Liver (tissue), 8 donors: ENCODE measurements at regions not wholly inside any gene's neighbourhood (a gene's known extent, or its start where the extent isn't known, plus 50 kb on each side); places are given as distances from the start of the nearest gene placed in this dataset.

Experiments
- DNase-seq: peaks from one replicate; pipeline ENCODE4 v3.0.0-alpha.2; 2017; ENCODE audit warnings: low spot score
- H3K27ac ChIP-seq, 2 donors: one replicate each; pipeline ENCODE4 v1.7.0; 2013; ENCODE audit warnings: inconsistent platforms in 2 of 2, low read length in 2 of 2, control low read depth in 1 of 2, low read depth in 1 of 2, mild to moderate bottlenecking in 1 of 2
- H3K27me3 ChIP-seq, 4 donors: one replicate each; pipeline versions ENCODE4 v1.6.1 to v1.7.0; 2013; ENCODE audit warnings: low read length in 3 of 4, inconsistent platforms in 1 of 4, mild to moderate bottlenecking in 1 of 4, moderate library complexity in 1 of 4; ENCODE audit not compliant: control insufficient read depth in 4 of 4, insufficient read depth in 4 of 4
- H3K36me3 ChIP-seq, 4 donors: one replicate each; pipeline versions ENCODE4 v1.6.1 to v1.7.0; 2013; ENCODE audit warnings: low read length in 3 of 4, mild to moderate bottlenecking in 3 of 4, low read depth in 1 of 4, moderate library complexity in 1 of 4; ENCODE audit not compliant: control insufficient read depth in 4 of 4, insufficient read depth in 3 of 4
- H3K4me1 ChIP-seq, 4 donors: one replicate each; pipeline versions ENCODE4 v1.6.1 to v1.7.0; 2013; ENCODE audit warnings: low read length in 3 of 4, mild to moderate bottlenecking in 3 of 4, moderate library complexity in 1 of 4; ENCODE audit not compliant: control insufficient read depth in 4 of 4, insufficient read depth in 4 of 4
- H3K4me3 ChIP-seq, 3 donors: one replicate each; pipeline versions ENCODE4 v1.6.1 to v1.7.0; 2013; ENCODE audit warnings: low read length in 3 of 3, control low read depth in 1 of 3, low read depth in 1 of 3, mild to moderate bottlenecking in 1 of 3
- H3K9ac ChIP-seq, 2 donors: one replicate each; pipeline ENCODE4 v1.7.0; 2013; ENCODE audit warnings: low read length in 2 of 2, mild to moderate bottlenecking in 2 of 2, moderate library complexity in 2 of 2, control low read depth in 1 of 2, low read depth in 1 of 2
- H3K9me3 ChIP-seq, 4 donors: one replicate each; pipeline versions ENCODE4 v1.6.1 to v1.7.0; 2013; ENCODE audit warnings: low read length in 3 of 4; ENCODE audit not compliant: control insufficient read depth in 4 of 4
- ATF3 ChIP-seq: IDR thresholded peaks from 2 replicates; pipeline ENCODE4 v1.6.1; 2016; ENCODE audit warnings: antibody characterized with exemption
- CTCF ChIP-seq: fragments of 150-350 bp; IDR thresholded peaks from 2 replicates; pipeline ENCODE4 v1.5.1; 2017; ENCODE audit warnings: improper control_type of control experiment, low read depth, low read length; ENCODE audit not compliant: missing input control
- EGR1 ChIP-seq, 2 donors: IDR thresholded peaks; 2 replicates each; pipeline ENCODE4 v1.6.1; 2016 to 2018; ENCODE audit warnings: antibody characterized with exemption in 2 of 2, low read depth in 2 of 2
- FOXA1 ChIP-seq: IDR thresholded peaks from 2 replicates; pipeline ENCODE4 v1.6.1; 2016; ENCODE audit warnings: antibody characterized with exemption
- FOXA2 ChIP-seq: IDR thresholded peaks from 2 replicates; pipeline ENCODE4 v1.6.1; 2016; ENCODE audit warnings: antibody characterized with exemption
- GABPA ChIP-seq, 2 donors: IDR thresholded peaks in 1 of 2; conservative IDR thresholded peaks in 1 of 2; 2 replicates each; pipeline ENCODE4 v1.6.1; 2016; ENCODE audit warnings: antibody characterized with exemption in 2 of 2, mild to moderate bottlenecking in 1 of 2, moderate library complexity in 1 of 2
- HNF4G ChIP-seq: IDR thresholded peaks from 2 replicates; pipeline ENCODE4 v1.6.1; 2016; ENCODE audit warnings: antibody characterized with exemption
- JUND ChIP-seq, 2 donors: IDR thresholded peaks; 2 replicates each; pipeline ENCODE4 v1.6.1; 2016; ENCODE audit warnings: antibody characterized with exemption in 2 of 2
- MAX ChIP-seq: IDR thresholded peaks from 2 replicates; pipeline ENCODE4 v1.6.1; 2016; ENCODE audit warnings: antibody characterized with exemption
- NR2F2 ChIP-seq: IDR thresholded peaks from 2 replicates; pipeline ENCODE4 v1.6.1; 2016; ENCODE audit warnings: antibody characterized with exemption
- RAD21 ChIP-seq, 2 donors: IDR thresholded peaks; 2 replicates each; pipeline ENCODE4 v1.6.1; 2016; ENCODE audit warnings: antibody characterized with exemption in 2 of 2, mild to moderate bottlenecking in 2 of 2
- REST ChIP-seq: IDR thresholded peaks from 2 replicates; pipeline ENCODE4 v1.6.1; 2016; ENCODE audit warnings: antibody characterized with exemption, mild to moderate bottlenecking
- RXRA ChIP-seq, 2 donors: IDR thresholded peaks; 2 replicates each; pipeline ENCODE4 v1.6.1; 2017 to 2018; ENCODE audit warnings: antibody characterized with exemption in 2 of 2, mild to moderate bottlenecking in 1 of 2
- SP1 ChIP-seq: IDR thresholded peaks from 2 replicates; pipeline ENCODE4 v1.6.1; 2018; ENCODE audit warnings: antibody characterized with exemption, mild to moderate bottlenecking
- TAF1 ChIP-seq: conservative IDR thresholded peaks from 2 replicates; pipeline ENCODE4 v1.6.1; 2016; ENCODE audit warnings: antibody characterized with exemption, mild to moderate bottlenecking
- YY1 ChIP-seq: IDR thresholded peaks from 2 replicates; pipeline ENCODE4 v1.6.1; 2016; ENCODE audit warnings: antibody characterized with exemption, mild to moderate bottlenecking
- ZBTB33 ChIP-seq: IDR thresholded peaks from 2 replicates; pipeline ENCODE4 v1.6.1; 2016; ENCODE audit warnings: antibody characterized with exemption
- WGBS: extraction: QIAGEN DNeasy Blood & Tissue Kit; methylation state at CpG from one replicate; pipeline ENCODE4 v1.1.7; 2013; 5-methylcytosine and 5-hydroxymethylcytosine counted together
- donor health status: healthy.
- donor health status: healthy.
- donor health status: healthy.
- donor health status: healthy.
- donor health status: healthy.

- peaks cover 0 to 7% (median 2%) of the 10 kb centered on the region in 4 donors for H3K9me3 ChIP-seq
- H3K9ac ChIP-seq: no peak overlapping the region
- H3K4me3 ChIP-seq: no peak overlapping the region
- H3K27me3 ChIP-seq: no peaks in the 10 kb centered on the region
- WGBS: 26% methylated on average over 2 of the region's 2 CpGs
- H3K36me3 ChIP-seq: no peaks in the 10 kb centered on the region
- no peak for DNase-seq
- no peak overlapping the region for H3K27ac ChIP-seq
- TF ChIP-seq MAX: no peak
- no peak for TF ChIP-seq ATF3
- no peak for TF ChIP-seq EGR1 (IDR thresholded peaks at IDR 0.05; ENCODE audit: low read depth in 2 of 2)
- no peaks in the 10 kb centered on the region for H3K4me1 ChIP-seq
Measured at GRCh38 chr1:14160781-14161180, 437.7 kb upstream of the KAZN start.

- H3K27me3 ChIP-seq: no peaks in the 10 kb centered on the region
- 83% methylated on average over 4 of the region's 4 CpGs for WGBS
- no peaks in the 10 kb centered on the region for H3K9me3 ChIP-seq
- H3K27ac ChIP-seq: no peak overlapping the region
- TF ChIP-seq YY1: no peak
- no peak for TF ChIP-seq NR2F2
- no peak for TF ChIP-seq FOXA2
- TF ChIP-seq FOXA1: no peak
- TF ChIP-seq MAX: no peak
- no peak for TF ChIP-seq ATF3
- no peak for TF ChIP-seq HNF4G
- TF ChIP-seq CTCF: no peak
- no peak overlapping the region for H3K9ac ChIP-seq
- H3K4me1 ChIP-seq: no peaks in the 10 kb centered on the region
- no peaks in the 10 kb centered on the region for H3K36me3 ChIP-seq
- no peak for DNase-seq
- no peak overlapping the region for H3K4me3 ChIP-seq
Measured at GRCh38 chr1:14163246-14163645, 435.2 kb upstream of the KAZN start.

GRCh38 chr1:14165371-14165801 lies 433.1 kb upstream of the KAZN start:
- 15% methylated on average over 2 of the region's 2 CpGs for WGBS
- no peak overlapping the region for H3K27ac ChIP-seq
- no peak overlapping the region for H3K4me3 ChIP-seq
- H3K9me3 ChIP-seq: no peaks in the 10 kb centered on the region
- DNase-seq: no peak
- no peaks in the 10 kb centered on the region for H3K4me1 ChIP-seq
- no peaks in the 10 kb centered on the region for H3K27me3 ChIP-seq
- no peaks in the 10 kb centered on the region for H3K36me3 ChIP-seq
- H3K9ac ChIP-seq: no peak overlapping the region
- TF ChIP-seq YY1 (no peak), RAD21 (IDR thresholded peaks at IDR 0.05) (no peak), GABPA (IDR thresholded peaks at IDR 0.05 in 1 of 2, conservative IDR thresholded peaks at IDR 0.05 in 1 of 2) (no peak), RXRA (IDR thresholded peaks at IDR 0.05) (no peak), NR2F2 (no peak), SP1 (no peak), TAF1 (no peak), MAX (no peak), REST (no peak), HNF4G (no peak), ATF3 (no peak), ZBTB33 (no peak), JUND (IDR thresholded peaks at IDR 0.05) (no peak), FOXA2 (no peak)
